Ishikawa (cell line): ENCODE measurements at regions not wholly inside any gene's neighbourhood (a gene's known extent, or its start where the extent isn't known, plus 50 kb on each side); places are given as distances from the start of the nearest gene placed in this dataset.

ENCODE experiments used
- CEBPB ChIP-seq: IDR thresholded peaks from 2 replicates; pipeline ENCODE4 v1.6.1; 2012
- CREB1 ChIP-seq: IDR thresholded peaks from 2 replicates; pipeline ENCODE4 v1.6.1; 2012; ENCODE audit warnings: low read depth
- EGR1 ChIP-seq: IDR thresholded peaks from 2 replicates; pipeline ENCODE4 v1.6.1; 2012
- EP300 ChIP-seq: IDR thresholded peaks from 2 replicates; pipeline ENCODE4 v1.6.1; 2012; ENCODE audit warnings: borderline replicate concordance
- FOXM1 ChIP-seq: IDR thresholded peaks from 2 replicates; pipeline ENCODE4 v1.6.1; 2012; ENCODE audit warnings: low read depth, borderline replicate concordance
- MAX ChIP-seq: IDR thresholded peaks from 2 replicates; pipeline ENCODE4 v1.6.1; 2012
- NFIC ChIP-seq: IDR thresholded peaks from 2 replicates; pipeline ENCODE4 v1.6.1; 2012
- RAD21 ChIP-seq: IDR thresholded peaks from 2 replicates; pipeline ENCODE4 v1.6.1; 2012; ENCODE audit warnings: low read depth
- REST ChIP-seq: IDR thresholded peaks from 2 replicates; pipeline ENCODE4 v1.6.1; 2012; ENCODE audit warnings: low read depth, mild to moderate bottlenecking
- TAF1 ChIP-seq: IDR thresholded peaks from 2 replicates; pipeline ENCODE4 v1.6.1; 2012; ENCODE audit warnings: low read depth, mild to moderate bottlenecking
- TCF12 ChIP-seq: IDR thresholded peaks from 2 replicates; pipeline ENCODE4 v1.6.1; 2012; ENCODE audit warnings: low read depth
- TEAD4 ChIP-seq: IDR thresholded peaks from 2 replicates; pipeline ENCODE4 v1.6.1; 2012
- USF1 ChIP-seq: IDR thresholded peaks from 2 replicates; pipeline ENCODE4 v1.6.1; 2012
- YY1 ChIP-seq: IDR thresholded peaks from 2 replicates; pipeline ENCODE4 v1.6.1; 2012; ENCODE audit warnings: low read depth
- ZBTB7A ChIP-seq: IDR thresholded peaks from 2 replicates; pipeline ENCODE4 v1.6.1; 2012; ENCODE audit warnings: low read depth

GRCh38 chr5:60540856-60541805 is 158.8 kb downstream of the DEPDC1B start:
- no peak for TF ChIP-seq TAF1
- TF ChIP-seq NFIC, result no peak
- TF ChIP-seq TEAD4, result no peak
- no peak for TF ChIP-seq EP300
- no peak for TF ChIP-seq CEBPB
- no peak for TF ChIP-seq EGR1
- TF ChIP-seq MAX, result no peak
- no peak for TF ChIP-seq RAD21
- no peak for TF ChIP-seq YY1
- no peak for TF ChIP-seq ZBTB7A
- TF ChIP-seq FOXM1, result no peak

GRCh38 chr5:60538955-60539866 is 160.8 kb downstream of the DEPDC1B start:
- TF ChIP-seq EP300, result no peak
- TF ChIP-seq CEBPB, result no peak
- TF ChIP-seq RAD21, result no peak
- no peak for TF ChIP-seq EGR1
- no peak for TF ChIP-seq USF1

- TF ChIP-seq USF1 (no peak), CREB1 (no peak), EGR1 (no peak), TEAD4 (no peak), FOXM1 (no peak), TCF12 (no peak), REST (no peak), EP300 (no peak), NFIC (no peak), CEBPB (no peak), ZBTB7A (no peak), YY1 (no peak)
Observed at GRCh38 chr5:60538426-60538825, 161.5 kb downstream of the DEPDC1B start.

GRCh38 chr5:60535951-60536350 is 164.0 kb downstream of the DEPDC1B start:
- no peak for TF ChIP-seq CEBPB
- TF ChIP-seq REST, result no peak
- no peak for TF ChIP-seq USF1
- TF ChIP-seq EGR1, result no peak
- TF ChIP-seq EP300, result no peak
- no peak for TF ChIP-seq RAD21
- TF ChIP-seq TAF1, result no peak
- TF ChIP-seq NFIC, result no peak
- TF ChIP-seq TCF12, result no peak
- no peak for TF ChIP-seq MAX
- no peak for TF ChIP-seq TEAD4
- no peak for TF ChIP-seq YY1

- TF ChIP-seq EGR1 (no peak), RAD21 (no peak), USF1 (no peak), CREB1 (no peak)
Observed at GRCh38 chr5:60535198-60535597, 164.8 kb downstream of the DEPDC1B start.
